Lower lobe of right lung (tissue), 2 donors: ENCODE measurements at regions not wholly inside any gene's neighbourhood (a gene's known extent, or its start where the extent isn't known, plus 50 kb on each side); places are given as distances from the start of the nearest gene placed in this dataset.

Experiments
- ATAC-seq, 2 donors: fragments of 200-7000 bp; cut with Tn5 transposase; one replicate each; pipeline ENCODE4 v1.9.1; 2020 to 2022; ENCODE audit warnings: mild to moderate bottlenecking in 2 of 2, moderate library complexity in 2 of 2
- DNase-seq: peaks from one replicate; pipeline ENCODE4 v3.0.0-alpha.2; 2020
- H3K27ac ChIP-seq: fragments of 200-600 bp; one replicate; pipeline ENCODE4 v1.8.0; 2022
- H3K27me3 ChIP-seq: fragments of 200-600 bp; one replicate; pipeline ENCODE4 v1.8.0; 2022; ENCODE audit warnings: low read depth
- H3K36me3 ChIP-seq: fragments of 200-600 bp; one replicate; pipeline ENCODE4 v1.8.0; 2022; ENCODE audit warnings: mild to moderate bottlenecking
- H3K4me1 ChIP-seq: fragments of 200-600 bp; one replicate; pipeline ENCODE4 v1.8.0; 2022
- H3K4me3 ChIP-seq: fragments of 200-600 bp; one replicate; pipeline ENCODE4 v1.8.0; 2022; ENCODE audit warnings: mild to moderate bottlenecking
- H3K9me3 ChIP-seq: fragments of 200-600 bp; one replicate; pipeline ENCODE4 v1.8.0; 2022
- intact Hi-C: fragments of 100-400 bp; cut with DNase I; formaldehyde crosslinking; loops from one replicate; pipeline ENCODE4 v1.11.0; 2022
- TF ChIP-seq, protein P1 (sequence below): fragments of 200-600 bp; IDR thresholded peaks from one replicate; pipeline ENCODE4 v1.8.0; 2022; ENCODE audit warnings: antibody characterized with exemption, mild to moderate bottlenecking
- donor health status: DM: no; HTN: yes; CAD: no; lungs with severe emphysema.

DNA sequence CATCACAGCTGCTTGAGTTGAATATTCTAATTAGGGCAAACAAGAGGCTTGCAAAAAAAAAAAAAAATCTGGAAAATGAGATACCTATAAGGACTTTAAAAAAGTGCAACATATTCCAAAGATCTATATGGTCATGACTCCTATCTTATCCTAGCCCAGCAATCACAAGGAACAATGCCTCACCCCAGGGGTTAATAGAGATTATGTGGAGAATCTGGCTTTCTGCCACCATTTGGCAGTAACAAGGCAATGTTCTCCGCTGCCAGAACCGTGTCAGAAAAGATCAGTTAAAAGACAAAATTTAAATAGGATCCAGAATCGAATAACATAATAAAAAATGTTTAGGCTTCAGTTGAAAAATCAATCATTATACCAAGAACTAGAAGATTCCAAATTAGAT lies 1643.2 kb upstream of the PRR20A start:
- intact Hi-C loops, result no loop called here
- no peaks in the 10 kb centered on the region for H3K9me3 ChIP-seq
- no peaks in the 10 kb centered on the region for H3K36me3 ChIP-seq
- no peak overlapping the region for H3K4me3 ChIP-seq
- TF ChIP-seq, protein P1, sequence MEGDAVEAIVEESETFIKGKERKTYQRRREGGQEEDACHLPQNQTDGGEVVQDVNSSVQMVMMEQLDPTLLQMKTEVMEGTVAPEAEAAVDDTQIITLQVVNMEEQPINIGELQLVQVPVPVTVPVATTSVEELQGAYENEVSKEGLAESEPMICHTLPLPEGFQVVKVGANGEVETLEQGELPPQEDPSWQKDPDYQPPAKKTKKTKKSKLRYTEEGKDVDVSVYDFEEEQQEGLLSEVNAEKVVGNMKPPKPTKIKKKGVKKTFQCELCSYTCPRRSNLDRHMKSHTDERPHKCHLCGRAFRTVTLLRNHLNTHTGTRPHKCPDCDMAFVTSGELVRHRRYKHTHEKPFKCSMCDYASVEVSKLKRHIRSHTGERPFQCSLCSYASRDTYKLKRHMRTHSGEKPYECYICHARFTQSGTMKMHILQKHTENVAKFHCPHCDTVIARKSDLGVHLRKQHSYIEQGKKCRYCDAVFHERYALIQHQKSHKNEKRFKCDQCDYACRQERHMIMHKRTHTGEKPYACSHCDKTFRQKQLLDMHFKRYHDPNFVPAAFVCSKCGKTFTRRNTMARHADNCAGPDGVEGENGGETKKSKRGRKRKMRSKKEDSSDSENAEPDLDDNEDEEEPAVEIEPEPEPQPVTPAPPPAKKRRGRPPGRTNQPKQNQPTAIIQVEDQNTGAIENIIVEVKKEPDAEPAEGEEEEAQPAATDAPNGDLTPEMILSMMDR, result no peak
- DNase-seq (no peak), ATAC-seq (no peak)
- no peaks in the 10 kb centered on the region for H3K27me3 ChIP-seq
- H3K4me1 ChIP-seq, result no peaks in the 10 kb centered on the region
- no peak overlapping the region for H3K27ac ChIP-seq

DNA sequence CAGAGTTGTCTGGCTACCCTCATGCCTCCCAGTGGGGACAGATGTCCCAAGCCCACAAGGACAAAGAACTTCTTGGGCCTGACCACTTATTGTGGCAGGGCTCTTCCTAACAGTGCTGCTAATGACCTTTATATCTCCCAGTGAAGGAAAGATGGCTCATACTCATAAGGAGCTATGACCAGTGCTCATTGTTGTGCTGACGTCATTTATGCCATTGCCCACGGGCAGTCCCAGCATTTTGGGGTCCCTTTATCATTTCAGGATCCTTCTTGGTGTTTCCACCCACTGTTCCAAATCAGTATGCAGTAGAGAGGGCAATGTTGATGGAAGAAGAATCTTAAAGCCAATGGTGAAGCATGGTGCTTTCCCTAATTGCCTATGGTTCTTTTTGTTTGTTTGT lies 1640.0 kb upstream of the PRR20A start:
- Histone ChIP-seq H3K9me3 (no peaks in the 10 kb centered on the region), H3K36me3 (no peaks in the 10 kb centered on the region), H3K27ac (no peak overlapping the region), H3K4me3 (no peak overlapping the region), H3K27me3 (no peaks in the 10 kb centered on the region), H3K4me1 (no peaks in the 10 kb centered on the region)
- TF ChIP-seq, protein P1, result no peak
- ATAC-seq, result no peak
- intact Hi-C loops, result no loop called here
- DNase-seq, result no peak

DNA sequence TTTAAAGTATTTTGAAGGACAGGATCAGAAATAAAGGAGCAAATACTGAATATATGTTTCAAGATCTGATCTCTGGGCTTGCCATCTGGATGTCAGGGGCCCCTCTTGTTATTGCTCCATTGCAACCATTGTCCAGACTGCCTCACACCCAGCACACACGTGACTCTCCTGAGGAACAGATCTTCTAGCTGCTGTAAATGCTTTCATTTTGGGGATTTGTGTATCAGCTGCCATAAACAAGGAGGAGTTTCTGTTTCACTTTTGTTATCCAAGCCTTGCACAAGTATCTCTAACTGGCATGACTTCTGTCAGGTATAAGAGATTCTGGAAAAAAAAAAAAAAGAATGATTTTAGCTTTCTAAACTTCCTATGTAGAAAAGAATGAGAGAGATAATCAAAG lies 1624.1 kb upstream of the PRR20A start:
- H3K9me3 ChIP-seq, result no peaks in the 10 kb centered on the region
- H3K4me1 ChIP-seq, result no peaks in the 10 kb centered on the region
- intact Hi-C loops, result no loop called here
- H3K27me3 ChIP-seq, result no peaks in the 10 kb centered on the region
- H3K27ac ChIP-seq, result no peak overlapping the region
- TF ChIP-seq, protein P1, result no peak
- DNase-seq (no peak), ATAC-seq (no peak)
- no peak overlapping the region for H3K4me3 ChIP-seq
- H3K36me3 ChIP-seq, result no peaks in the 10 kb centered on the region

DNA sequence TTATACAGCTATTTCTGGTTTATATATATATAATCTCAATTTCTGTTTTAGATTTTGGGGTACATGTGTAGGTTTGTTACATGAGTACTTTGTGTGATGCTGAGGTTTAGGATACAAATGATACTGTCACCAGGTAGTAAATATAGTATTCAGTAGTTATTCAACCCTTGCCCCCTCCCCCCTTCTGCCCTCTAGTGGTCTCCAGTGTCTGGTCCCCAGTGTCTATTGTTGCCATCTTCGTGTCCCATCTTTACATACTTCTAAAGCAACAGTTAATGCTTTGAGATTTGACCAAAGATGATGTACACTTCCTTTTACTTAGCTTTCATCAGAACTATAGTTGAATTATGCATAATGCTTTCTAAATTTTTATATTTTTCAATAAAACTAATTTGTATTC lies 1623.4 kb upstream of the PRR20A start:
- TF ChIP-seq, protein P1, result no peak
- Histone ChIP-seq H3K9me3 (no peaks in the 10 kb centered on the region), H3K4me3 (no peak overlapping the region), H3K27ac (no peak overlapping the region), H3K27me3 (no peaks in the 10 kb centered on the region), H3K4me1 (no peaks in the 10 kb centered on the region), H3K36me3 (no peaks in the 10 kb centered on the region)
- ATAC-seq, result no peak
- intact Hi-C loops, result no loop called here
- no peak for DNase-seq

DNA sequence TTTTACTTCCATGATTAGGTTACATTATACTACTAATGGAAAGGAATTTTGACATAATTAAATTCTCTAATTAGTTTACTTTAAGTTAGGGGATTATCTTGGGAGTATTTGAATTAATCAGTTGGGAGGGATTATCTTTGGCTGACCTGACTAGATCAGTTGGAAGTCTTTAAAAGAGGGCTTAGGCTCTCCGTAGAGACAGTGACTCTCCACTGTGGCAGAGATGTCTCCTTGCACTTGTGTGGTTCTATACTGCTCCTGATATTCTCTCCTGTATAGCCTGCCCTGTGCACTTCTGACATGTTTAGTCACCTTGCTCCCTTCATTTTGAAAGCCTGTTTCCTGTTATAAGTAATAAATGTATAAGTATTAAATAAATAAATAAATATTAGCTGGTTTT lies 1612.3 kb upstream of the PRR20A start:
- Histone ChIP-seq H3K36me3 (no peaks in the 10 kb centered on the region), H3K27ac (no peak overlapping the region), H3K27me3 (no peaks in the 10 kb centered on the region), H3K4me1 (no peaks in the 10 kb centered on the region), H3K4me3 (no peak overlapping the region), H3K9me3 (no peaks in the 10 kb centered on the region)
- TF ChIP-seq, protein P1, result no peak
- DNase-seq (no peak), ATAC-seq (no peak)
- intact Hi-C loops, result no loop called here

DNA sequence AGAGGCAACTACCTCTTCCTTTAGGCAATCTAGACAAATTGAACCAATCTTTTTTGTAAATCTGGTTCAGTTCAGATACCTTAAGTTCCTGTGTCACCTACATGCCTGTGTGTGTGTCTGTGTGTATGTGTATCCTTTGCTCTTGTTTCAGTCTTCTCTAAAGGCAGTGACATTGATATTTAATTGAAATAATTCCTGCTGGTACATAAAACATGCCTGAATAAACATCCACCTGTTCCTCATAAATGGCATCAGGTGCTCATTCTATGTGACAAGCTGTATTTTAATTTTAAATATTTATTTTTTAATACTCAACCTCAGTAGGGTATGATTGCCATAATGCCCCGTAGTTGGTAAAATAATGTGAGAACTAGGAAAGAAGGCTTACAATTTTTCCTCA lies 1606.4 kb upstream of the PRR20A start:
- no peaks in the 10 kb centered on the region for H3K36me3 ChIP-seq
- no peaks in the 10 kb centered on the region for H3K9me3 ChIP-seq
- H3K27me3 ChIP-seq, result no peaks in the 10 kb centered on the region
- intact Hi-C loops, result no loop called here
- no peaks in the 10 kb centered on the region for H3K4me1 ChIP-seq
- H3K27ac ChIP-seq, result no peak overlapping the region
- TF ChIP-seq, protein P1, result no peak
- ATAC-seq (no peak), DNase-seq (no peak)
- no peak overlapping the region for H3K4me3 ChIP-seq
